Fibroblast of lung (primary cell): ENCODE measurements at regions not wholly inside any gene's neighbourhood (a gene's known extent, or its start where the extent isn't known, plus 50 kb on each side); places are given as distances from the start of the nearest gene placed in this dataset.
"Not testable (repeated sequence)": the region's sequence is repeated elsewhere in the genome, so short reads cannot be mapped to it uniquely, and the experiment has no call there.

Experiments
- DNase-seq, 2 donors: peaks; one replicate each; pipeline versions ENCODE4 v3.0.0 to v3.0.0-alpha.2; 2010; ENCODE audit warnings: low read depth in 2 of 2
- H2AFZ ChIP-seq: 2 replicates; pipeline ENCODE4 v1.5.1; 2012; ENCODE audit warnings: low read length, control low read depth, inconsistent platforms
- H3K27ac ChIP-seq: 2 replicates; pipeline ENCODE4 v1.5.1; 2011; ENCODE audit warnings: low read length, control low read depth; ENCODE audit not compliant: insufficient read depth
- H3K27me3 ChIP-seq: 2 replicates; pipeline ENCODE4 v1.5.1; 2011; ENCODE audit warnings: mild to moderate bottlenecking, low read length; ENCODE audit not compliant: control insufficient read depth, insufficient read depth
- H3K36me3 ChIP-seq: 2 replicates; pipeline ENCODE4 v1.5.1; 2011; ENCODE audit warnings: low read length; ENCODE audit not compliant: control insufficient read depth, insufficient read depth
- H3K4me1 ChIP-seq: 2 replicates; pipeline ENCODE4 v1.5.1; 2011; ENCODE audit warnings: low read length; ENCODE audit not compliant: control insufficient read depth, insufficient read depth; ENCODE audit errors: extremely low read depth
- H3K4me2 ChIP-seq: 2 replicates; pipeline ENCODE4 v1.5.1; 2011; ENCODE audit warnings: low read length, control low read depth; ENCODE audit not compliant: insufficient read depth; ENCODE audit errors: extremely low read depth
- H3K4me3 ChIP-seq, 4 experiments: fragments of 200-600 bp in 1 of 4; sonication (generic) in 1 of 4; replicated peaks in 1 of 4; 2 replicates each; pipeline ENCODE4 v1.5.1; 2011 to 2016; ENCODE audit warnings: low read length in 4 of 4, low read depth in 3 of 4, mild to moderate bottlenecking in 3 of 4, control low read depth in 2 of 4, inconsistent platforms in 1 of 4, mixed read lengths in 1 of 4; ENCODE audit not compliant: insufficient read depth in 1 of 4; ENCODE audit errors: control extremely low read depth in 1 of 4
- H3K79me2 ChIP-seq: 2 replicates; pipeline ENCODE4 v1.5.1; 2012; ENCODE audit warnings: mild to moderate bottlenecking, low read length, inconsistent platforms; ENCODE audit not compliant: control insufficient read depth, insufficient read depth
- H3K9ac ChIP-seq: 2 replicates; pipeline ENCODE4 v1.5.1; 2011; ENCODE audit warnings: mild to moderate bottlenecking, low read length, control low read depth; ENCODE audit not compliant: insufficient read depth
- H3K9me3 ChIP-seq: 2 replicates; pipeline ENCODE4 v1.5.1; 2012; ENCODE audit warnings: low read depth, low read length; ENCODE audit not compliant: control insufficient read depth, insufficient read depth
- H4K20me1 ChIP-seq: 2 replicates; pipeline ENCODE4 v1.5.1; 2011; ENCODE audit warnings: low read length; ENCODE audit not compliant: control insufficient read depth, insufficient read depth; ENCODE audit errors: extremely low read depth
- EZH2 ChIP-seq: IDR thresholded peaks from 2 replicates; pipeline ENCODE4 v1.5.1; 2012; ENCODE audit warnings: low read length, control low read depth, mild to moderate bottlenecking; ENCODE audit errors: missing control alignments
- TF ChIP-seq, protein P1 (sequence below), 2 donors: IDR thresholded peaks in 1 of 2; conservative IDR thresholded peaks in 1 of 2; 1 replicate in 1 of 2; 2 replicates in 1 of 2; pipeline ENCODE4 v1.5.1; 2011 to 2012; ENCODE audit warnings: low read length in 2 of 2, control low read depth in 1 of 2, inconsistent platforms in 1 of 2, low read depth in 1 of 2, mild to moderate bottlenecking in 1 of 2

- Histone ChIP-seq H3K27ac (no peak overlapping the region), H3K9me3 (no peaks in the 10 kb centered on the region), H3K27me3 (no peaks in the 10 kb centered on the region), H3K79me2 (no peaks in the 10 kb centered on the region), H3K4me3 (no peak overlapping the region), H3K4me1 (no peaks in the 10 kb centered on the region), H2AFZ (no peak overlapping the region), H3K4me2 (no peak overlapping the region), H4K20me1 (no peaks in the 10 kb centered on the region), H3K36me3 (no peaks in the 10 kb centered on the region), H3K9ac (no peak overlapping the region)
- TF ChIP-seq, protein P1, sequence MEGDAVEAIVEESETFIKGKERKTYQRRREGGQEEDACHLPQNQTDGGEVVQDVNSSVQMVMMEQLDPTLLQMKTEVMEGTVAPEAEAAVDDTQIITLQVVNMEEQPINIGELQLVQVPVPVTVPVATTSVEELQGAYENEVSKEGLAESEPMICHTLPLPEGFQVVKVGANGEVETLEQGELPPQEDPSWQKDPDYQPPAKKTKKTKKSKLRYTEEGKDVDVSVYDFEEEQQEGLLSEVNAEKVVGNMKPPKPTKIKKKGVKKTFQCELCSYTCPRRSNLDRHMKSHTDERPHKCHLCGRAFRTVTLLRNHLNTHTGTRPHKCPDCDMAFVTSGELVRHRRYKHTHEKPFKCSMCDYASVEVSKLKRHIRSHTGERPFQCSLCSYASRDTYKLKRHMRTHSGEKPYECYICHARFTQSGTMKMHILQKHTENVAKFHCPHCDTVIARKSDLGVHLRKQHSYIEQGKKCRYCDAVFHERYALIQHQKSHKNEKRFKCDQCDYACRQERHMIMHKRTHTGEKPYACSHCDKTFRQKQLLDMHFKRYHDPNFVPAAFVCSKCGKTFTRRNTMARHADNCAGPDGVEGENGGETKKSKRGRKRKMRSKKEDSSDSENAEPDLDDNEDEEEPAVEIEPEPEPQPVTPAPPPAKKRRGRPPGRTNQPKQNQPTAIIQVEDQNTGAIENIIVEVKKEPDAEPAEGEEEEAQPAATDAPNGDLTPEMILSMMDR (conservative IDR thresholded peaks at IDR 0.05 in 1 of 2, IDR thresholded peaks at IDR 0.05 in 1 of 2; ENCODE audit: low read depth in 1 of 2, low read length in 2 of 2) = no peak
- TF ChIP-seq EZH2 = no peak
- DNase-seq = peak; percentile 10 to 25
Observed at GRCh38 chr5:110977915-110978314, 93.6 kb upstream of the TSLP start.

DNA sequence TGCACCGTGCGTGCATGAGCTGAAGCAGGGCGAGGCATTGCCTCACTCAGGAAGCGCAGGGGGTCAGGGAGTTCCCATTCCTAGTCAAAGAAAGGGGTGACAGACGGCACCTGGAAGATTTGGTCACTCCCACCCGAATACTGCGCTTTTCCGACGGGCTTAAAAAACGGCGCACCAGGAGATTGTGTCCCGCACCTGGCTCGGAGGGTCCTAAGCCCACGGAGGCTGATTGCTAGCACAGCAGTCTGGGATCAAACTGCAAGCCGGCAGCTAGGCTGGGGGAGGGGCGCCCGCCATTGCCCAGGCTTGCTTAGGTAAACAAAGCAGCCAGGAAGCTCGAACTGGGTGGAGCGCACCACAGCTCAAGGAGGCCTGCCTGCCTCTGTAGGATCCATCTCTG lies 85.6 kb upstream of the TSLP start:
- H3K27ac ChIP-seq, H3K36me3 ChIP-seq, H3K4me3 ChIP-seq, DNase-seq, H3K27me3 ChIP-seq, H3K9me3 ChIP-seq, H3K9ac ChIP-seq, H3K79me2 ChIP-seq, H4K20me1 ChIP-seq, H2AFZ ChIP-seq, H3K4me2 ChIP-seq, H3K4me1 ChIP-seq: not testable (repeated sequence)

DNA sequence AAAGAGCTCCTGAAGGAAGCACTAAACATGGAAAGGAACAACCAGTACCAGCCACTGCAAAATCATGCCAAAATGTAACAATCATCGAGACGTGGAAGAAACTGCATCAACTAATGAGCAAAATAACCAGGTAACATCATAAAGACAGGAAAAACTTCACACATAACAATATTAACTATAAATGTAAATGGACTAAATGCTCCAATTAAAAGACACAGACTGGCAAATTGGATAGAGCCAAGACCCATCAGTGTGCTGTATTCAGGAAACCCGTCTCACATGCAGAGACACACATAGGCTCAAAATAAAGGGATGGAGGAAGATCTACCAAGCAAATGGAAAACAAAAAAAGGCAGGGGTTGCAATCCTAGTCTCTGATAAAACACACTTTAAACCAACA lies 83.9 kb upstream of the TSLP start:
- H3K4me2 ChIP-seq, H3K27me3 ChIP-seq, H3K27ac ChIP-seq, H3K9ac ChIP-seq, H3K4me3 ChIP-seq, H2AFZ ChIP-seq, H3K36me3 ChIP-seq, H3K4me1 ChIP-seq, H4K20me1 ChIP-seq, H3K9me3 ChIP-seq, H3K79me2 ChIP-seq, DNase-seq: not testable (repeated sequence)

DNA sequence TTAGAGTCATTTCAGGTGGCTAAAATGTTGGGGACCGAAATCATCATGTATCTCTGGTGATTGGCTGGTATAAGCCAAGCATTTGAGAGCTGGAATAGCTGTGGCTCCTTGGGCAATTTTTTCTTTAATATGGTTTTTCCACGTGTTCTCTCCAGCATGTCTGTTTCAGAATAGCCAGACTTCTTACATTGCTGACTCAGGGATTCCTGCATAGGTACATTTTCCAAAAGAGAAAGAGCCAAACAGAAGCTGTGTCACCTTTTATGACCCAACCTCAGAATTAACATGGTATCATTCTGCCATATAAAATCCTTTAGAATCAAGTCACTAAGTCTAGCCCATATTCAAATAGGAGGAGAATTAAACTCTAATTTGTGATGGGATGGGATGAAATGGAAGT lies 74.8 kb upstream of the TSLP start:
- Histone ChIP-seq H3K9me3 (no peaks in the 10 kb centered on the region), H3K27ac (no peak overlapping the region), H3K4me1 (no peaks in the 10 kb centered on the region)

More for the DNA sequence above, 74.8 kb upstream of the TSLP start:
- H4K20me1 ChIP-seq = no peaks in the 10 kb centered on the region
- no peaks in the 10 kb centered on the region for H3K36me3 ChIP-seq
- no peak for DNase-seq
- H3K4me3 ChIP-seq = no peak overlapping the region
- H3K79me2 ChIP-seq = no peaks in the 10 kb centered on the region
- no peak overlapping the region for H3K4me2 ChIP-seq
- H3K27me3 ChIP-seq = no peaks in the 10 kb centered on the region
- no peak overlapping the region for H2AFZ ChIP-seq
- no peak overlapping the region for H3K9ac ChIP-seq
- TF ChIP-seq, protein P1 (conservative IDR thresholded peaks at IDR 0.05 in 1 of 2, IDR thresholded peaks at IDR 0.05 in 1 of 2; ENCODE audit: low read depth in 1 of 2, low read length in 2 of 2) = no peak
- no peak for TF ChIP-seq EZH2
